SW480 (cell line): ENCODE measurements at regions not wholly inside any gene's neighbourhood (a gene's known extent, or its start where the extent isn't known, plus 50 kb on each side); places are given as distances from the start of the nearest gene placed in this dataset.
"Not testable (repeated sequence)": the region's sequence is repeated elsewhere in the genome, so short reads cannot be mapped to it uniquely, and the experiment has no call there.

Source experiments
- DNase-seq: peaks from one replicate; pipeline ENCODE4 v3.0.0-alpha.2; 2016; ENCODE audit warnings: low spot score

DNA sequence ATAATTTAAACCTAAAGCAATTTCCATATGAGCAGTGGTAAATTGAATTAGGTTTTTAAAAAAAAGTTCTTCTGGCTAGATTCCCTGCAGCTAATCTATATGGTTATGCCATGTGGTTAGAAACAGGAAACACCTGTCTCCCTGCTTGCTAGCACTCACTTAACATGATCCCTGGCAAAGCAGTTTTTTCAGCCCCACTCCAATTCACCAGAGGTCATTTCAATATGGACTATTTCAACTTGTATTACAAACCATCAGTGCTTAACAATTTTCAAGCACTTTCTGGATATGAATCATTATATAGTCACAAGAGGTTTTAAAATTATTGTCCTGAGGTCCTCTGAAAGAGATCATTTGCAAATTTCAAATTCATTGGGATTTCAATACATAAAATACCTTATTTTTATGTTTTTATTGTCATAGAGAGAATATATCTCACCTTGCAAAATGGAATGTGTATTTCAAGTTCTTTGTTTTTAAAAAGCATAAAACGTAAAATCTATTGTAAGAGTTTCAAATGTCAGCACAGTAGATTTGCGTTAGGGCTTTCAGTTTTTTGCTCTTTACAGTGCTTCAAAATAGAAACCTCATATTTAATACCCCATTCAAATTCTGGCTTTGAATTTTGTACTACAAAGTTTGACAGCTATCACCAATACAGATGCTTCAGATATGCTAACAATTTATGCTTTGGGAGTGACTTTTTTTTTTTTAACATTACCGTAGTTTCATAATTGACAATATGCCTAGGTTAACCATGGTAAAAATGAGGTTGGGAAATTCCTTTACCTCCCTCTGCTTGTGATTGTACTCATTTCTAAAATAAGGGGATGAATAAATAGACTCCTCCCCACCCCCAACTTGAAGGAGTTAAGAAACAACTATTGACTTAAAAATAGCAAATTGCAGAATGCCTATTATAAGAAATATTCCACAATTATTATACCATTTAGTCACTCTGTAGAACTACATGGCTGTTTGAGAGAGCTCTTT lies 117.5 kb upstream of the HGF start:
- peak; percentile 14 for DNase-seq

DNA sequence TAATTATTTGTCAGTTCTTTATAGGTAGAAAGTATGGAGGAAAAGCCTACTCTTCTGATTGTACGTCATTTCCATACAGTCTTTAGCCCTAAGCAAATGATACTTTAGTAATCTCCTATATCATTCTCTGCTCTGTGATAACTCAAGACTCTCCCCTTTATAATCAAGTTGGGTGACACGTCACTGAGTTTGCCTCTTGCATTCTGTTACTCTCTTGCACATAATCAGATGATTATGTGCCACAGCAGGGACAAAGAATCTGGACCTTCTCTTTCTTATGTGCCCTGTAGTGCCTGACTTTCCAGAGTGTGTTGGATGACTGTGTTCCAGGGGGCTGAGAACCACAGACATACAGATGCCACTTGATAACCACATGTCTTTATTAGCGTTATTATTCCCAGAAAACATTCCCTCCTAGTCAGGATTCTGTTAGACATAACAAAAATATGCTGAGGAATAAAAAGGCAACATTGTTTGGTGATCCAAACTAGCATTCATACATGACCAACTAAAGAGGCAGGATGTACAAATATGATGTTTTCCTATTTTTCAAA lies 116.4 kb upstream of the HGF start:
- no peak for DNase-seq

DNA sequence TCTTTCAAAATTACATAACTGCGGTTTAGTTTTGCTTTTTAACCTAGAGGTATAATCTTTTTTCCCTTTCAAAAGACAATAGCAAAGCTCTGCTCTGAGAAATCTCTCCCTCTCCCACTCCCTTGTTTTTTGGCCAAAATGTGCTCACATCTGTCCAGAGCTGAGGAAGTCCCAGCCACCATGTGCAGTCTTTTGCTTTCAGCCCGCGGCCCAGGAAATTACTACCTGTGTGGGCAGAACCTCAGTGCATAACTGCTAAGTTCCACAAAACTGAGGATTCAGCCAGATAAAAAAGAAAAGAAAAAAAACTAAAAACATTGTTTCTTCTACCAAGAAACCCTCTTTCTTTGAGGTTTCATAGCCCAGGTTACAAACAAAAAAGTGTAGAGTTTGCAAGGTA lies 115.0 kb upstream of the HGF start:
- no peak for DNase-seq

GRCh38 chr7:81883801-81884393 lies 114.0 kb upstream of the HGF start:
- DNase-seq = no peak

DNA sequence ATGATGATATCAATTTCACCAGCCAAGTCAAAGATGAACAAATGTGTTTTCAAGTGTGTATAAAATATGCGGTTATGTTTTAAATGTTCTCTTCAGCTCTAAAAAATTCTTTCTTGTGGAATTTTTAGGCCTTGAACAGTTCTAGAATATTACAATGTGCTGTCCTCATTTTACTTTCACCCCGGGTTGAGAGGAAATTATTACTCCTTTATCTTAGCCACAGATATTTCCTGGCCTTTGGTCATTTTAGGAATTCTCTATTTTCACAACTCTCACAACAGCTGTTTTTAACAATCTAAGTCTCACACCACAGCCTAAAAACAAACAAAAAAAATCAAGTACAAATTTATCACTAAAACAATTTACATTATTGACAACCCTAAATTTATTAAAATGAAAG lies 112.2 kb upstream of the HGF start:
- DNase-seq = no peak

DNA sequence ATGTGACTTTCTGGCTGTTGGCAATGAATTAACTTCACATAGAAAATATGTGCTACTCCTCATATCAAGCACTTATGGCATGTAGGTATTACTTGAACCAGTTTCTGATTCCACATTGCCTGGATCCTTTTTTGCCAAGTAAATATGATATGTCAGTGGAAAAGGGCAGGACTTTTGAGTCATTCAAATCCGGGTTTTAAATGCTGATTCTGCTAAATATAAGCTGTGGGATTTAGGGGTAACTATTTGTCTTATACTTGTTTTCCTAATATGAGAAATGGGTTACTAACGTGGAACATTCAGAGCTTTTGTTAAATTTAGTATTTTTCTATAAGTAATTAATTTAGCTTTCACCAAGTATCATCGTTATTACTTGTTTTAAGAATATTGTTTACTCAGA lies 108.0 kb upstream of the HGF start:
- no peak for DNase-seq

DNA sequence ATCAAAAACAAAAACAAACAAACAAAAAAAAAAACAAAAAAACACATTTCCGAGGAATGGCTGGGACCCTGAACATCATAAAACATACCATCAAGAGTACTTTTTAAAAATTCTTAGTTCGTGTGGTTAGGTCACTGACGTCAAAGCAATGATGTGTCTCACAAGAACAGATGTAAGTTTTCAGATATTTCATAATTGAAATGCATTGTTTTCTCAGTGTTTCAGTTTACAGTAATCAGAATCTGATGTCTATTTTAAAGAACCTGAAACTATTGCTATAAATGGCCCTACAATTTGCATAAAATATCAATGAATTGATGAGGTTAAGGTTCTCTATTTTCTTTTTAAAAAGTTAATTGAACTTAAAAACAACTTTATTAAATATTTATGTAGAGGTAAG lies 103.7 kb upstream of the HGF start:
- DNase-seq = no peak

- DNase-seq = no peak
These were observed 101.9 kb upstream of the HGF start for GRCh38 chr7:81871606-81872265.

- no peak for DNase-seq
These were observed 100.8 kb upstream of the HGF start for GRCh38 chr7:81870608-81871007.

- no peak for DNase-seq
These were observed 99.8 kb upstream of the HGF start for GRCh38 chr7:81869670-81870069.

DNA sequence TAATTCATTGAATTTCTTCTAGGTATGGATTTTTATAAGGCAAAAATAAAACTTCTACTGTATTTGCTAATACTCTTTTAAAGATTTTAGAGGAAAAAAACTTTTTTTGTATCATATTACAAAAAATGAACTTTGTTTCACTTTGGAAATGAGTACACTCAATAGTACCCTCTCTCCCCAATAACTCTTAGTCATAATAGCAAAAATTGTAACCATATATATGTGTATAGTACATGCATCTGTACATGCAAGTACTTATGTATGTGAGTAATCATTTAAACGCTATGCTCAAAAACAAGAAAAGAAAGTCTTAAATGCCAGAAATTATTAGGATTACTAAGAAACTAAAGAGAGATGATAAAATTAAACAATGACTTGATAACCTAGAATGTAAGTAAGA lies 95.9 kb upstream of the HGF start:
- DNase-seq = no peak

GRCh38 chr7:81859433-81859832 lies 89.6 kb upstream of the HGF start:
- no peak for DNase-seq

- DNase-seq = peak; percentile 43
These were observed 89.0 kb upstream of the HGF start for GRCh38 chr7:81858820-81859219.

GRCh38 chr7:81857385-81857784 lies 87.5 kb upstream of the HGF start:
- DNase-seq = no peak

- DNase-seq = no peak
These were observed 84.7 kb upstream of the HGF start for GRCh38 chr7:81854518-81854917.

GRCh38 chr7:81852701-81853100 lies 82.9 kb upstream of the HGF start:
- no peak for DNase-seq

GRCh38 chr7:81851413-81851812 lies 81.6 kb upstream of the HGF start:
- DNase-seq = no peak

- DNase-seq = no peak
These were observed 76.6 kb upstream of the HGF start for GRCh38 chr7:81846398-81846797.

GRCh38 chr7:81845744-81846241 lies 75.9 kb upstream of the HGF start:
- no peak for DNase-seq

GRCh38 chr7:81843657-81844056 lies 73.8 kb upstream of the HGF start:
- not testable (repeated sequence) for DNase-seq

DNA sequence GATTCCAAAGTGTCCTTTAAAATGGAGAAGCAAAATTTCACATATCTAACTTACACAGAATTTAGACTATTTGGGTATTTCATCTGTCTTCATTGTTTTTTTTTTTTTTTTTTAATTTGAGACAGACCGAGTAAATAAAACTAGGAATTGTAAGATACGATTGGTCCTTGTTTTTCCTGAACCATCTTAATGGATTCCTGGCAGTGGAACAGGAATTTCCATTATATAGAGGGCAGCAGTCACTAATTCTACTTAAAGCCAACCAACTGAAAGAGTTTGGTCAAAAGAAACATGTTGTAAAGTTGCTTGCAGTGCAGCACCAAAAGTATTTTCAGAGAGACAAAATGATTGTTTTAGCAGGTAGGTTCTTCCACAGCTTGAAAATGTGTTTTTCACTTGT lies 72.5 kb upstream of the HGF start:
- no peak for DNase-seq

DNA sequence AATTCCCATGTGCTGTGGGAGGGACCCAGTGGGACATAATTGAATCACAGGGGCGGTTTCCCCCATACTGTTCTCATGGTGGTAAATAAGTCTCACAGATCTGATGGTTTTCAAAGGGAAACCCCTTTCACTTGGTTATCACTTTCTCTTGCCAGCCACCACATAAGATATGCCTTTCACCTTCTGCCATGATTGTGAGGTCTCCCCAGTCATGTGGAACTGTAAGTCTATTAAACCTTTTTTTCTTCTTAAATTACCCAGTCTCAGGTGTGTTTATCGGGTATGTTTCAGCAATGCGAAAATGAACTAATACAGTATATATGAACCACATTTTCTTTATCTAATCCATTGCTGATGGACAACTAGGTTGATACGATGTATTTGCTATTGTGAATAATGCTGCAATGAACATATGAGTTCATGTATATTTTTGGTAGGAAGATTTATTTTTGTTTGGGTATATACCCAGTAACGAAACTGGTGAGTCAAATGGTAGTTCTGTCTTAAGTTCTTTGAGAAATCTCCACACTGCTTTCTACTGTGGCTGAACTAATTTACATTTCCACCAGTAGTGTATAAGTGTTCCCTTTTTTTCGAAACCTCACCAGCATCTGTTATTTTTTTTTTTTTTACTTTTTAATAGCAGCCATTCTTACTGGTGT lies 70.0 kb upstream of the HGF start:
- no peak for DNase-seq
